ENCODE measurements at regions not wholly inside any gene's neighbourhood (a gene's known extent, or its start where the extent isn't known, plus 50 kb on each side); places are given as distances from the start of the nearest gene placed in this dataset.

DNA sequence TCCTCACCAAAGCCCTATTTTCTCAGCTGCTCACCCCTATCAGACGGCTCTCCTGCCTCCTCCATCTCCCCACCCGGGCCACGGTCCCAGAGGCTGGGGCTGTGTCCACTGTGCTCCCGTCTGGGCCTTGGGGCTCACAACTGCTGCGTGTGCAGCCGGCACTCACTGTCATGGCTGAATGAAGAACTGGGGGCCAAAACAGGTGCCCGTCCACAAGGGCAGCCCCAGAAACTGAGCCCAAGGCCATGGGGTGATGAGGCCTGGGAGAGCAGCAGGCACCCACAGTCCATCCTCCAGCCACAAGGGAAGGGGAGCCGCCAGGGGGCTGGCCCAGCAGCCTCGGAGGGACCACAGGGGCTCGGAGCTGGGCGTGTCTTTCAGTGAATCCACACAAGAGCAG is 159.5 kb downstream of the DLL1 start:
- ChIA-PET CTCF (ENCODE audit: partially characterized antibody) (no interaction called here), POLR2A (ENCODE audit: partially characterized antibody) (no interaction called here)
- Histone ChIP-seq H3K14ac (ENCODE audit: insufficient read length) (no peak overlapping the region), H3K4me1 (replicated peaks in 1 of 4; ENCODE audit: control insufficient read depth in 3 of 4, insufficient read depth in 4 of 4, low read length in 3 of 4) (no peaks in the 10 kb centered on the region; a peak in 1 of 7 replicates), H2BK12ac (ENCODE audit: low read depth, low read length) (no peak overlapping the region), H2AFZ (ENCODE audit: low read length) (no peak overlapping the region), H3K23ac (ENCODE audit: insufficient read length) (no peak overlapping the region), H2BK5ac (ENCODE audit: low read depth, low read length) (no peak overlapping the region), H2BK15ac (ENCODE audit: low read length) (no peak overlapping the region), H4K8ac (ENCODE audit: extremely low read depth, insufficient read depth, low read length) (no peak overlapping the region), H3K9ac (replicated peaks in 1 of 4; ENCODE audit: extremely low read depth in 1 of 4, low read depth in 3 of 4, low read length in 3 of 4) (no peak overlapping the region), H3K18ac (ENCODE audit: extremely low read depth, low read length) (no peak overlapping the region), H3K9me3 (ENCODE audit: insufficient read depth in 2 of 2, low read depth in 1 of 2, low read length in 1 of 2) (peaks cover 0 to 10% of the 10 kb centered on the region in 2 experiments; a peak in 1 of 4 replicates), H3K4me3 (ENCODE audit: extremely low read depth in 1 of 4, insufficient read depth in 2 of 4, low read depth in 3 of 4, low read length in 4 of 4) (no peak overlapping the region), H2AK5ac (ENCODE audit: low read depth, low read length) (no peak overlapping the region), H4K20me1 (replicated peaks in 1 of 2; ENCODE audit: control insufficient read depth in 1 of 2, insufficient read depth in 2 of 2, low read length in 2 of 2) (no peaks in the 10 kb centered on the region), H2BK120ac (replicated peaks; ENCODE audit: low read depth, low read length) (no peak overlapping the region), H3K23me2 (ENCODE audit: low read depth, low read length) (no peaks in the 10 kb centered on the region), H4K5ac (ENCODE audit: insufficient read length, low read depth, low read length) (no peak overlapping the region), H3K27ac (ENCODE audit: low read depth, low read length) (no peak overlapping the region), H3K36me3 (ENCODE audit: control insufficient read depth in 2 of 4, insufficient read depth in 4 of 4, low read length in 3 of 4) (no peaks in the 10 kb centered on the region), H3K4me2 (ENCODE audit: insufficient read depth in 1 of 2, low read depth in 2 of 2, low read length in 2 of 2) (no peak overlapping the region), H3K4ac (replicated peaks; ENCODE audit: insufficient read length, low read depth, low read length) (no peak overlapping the region), H3K79me1 (ENCODE audit: low read depth, low read length) (no peaks in the 10 kb centered on the region), H3K27me3 (replicated peaks in 1 of 4; ENCODE audit: control insufficient read depth in 3 of 4, extremely low read depth in 1 of 4, insufficient read depth in 3 of 4, low read length in 3 of 4) (no peaks in the 10 kb centered on the region), H4K91ac (replicated peaks; ENCODE audit: insufficient read length, low read length) (no peak overlapping the region), H3K56ac (replicated peaks; ENCODE audit: insufficient read length, low read depth, low read length) (no peak overlapping the region), H3K79me2 (ENCODE audit: control insufficient read depth in 1 of 2, insufficient read depth in 2 of 2, low read length in 2 of 2) (no peaks in the 10 kb centered on the region), H2BK20ac (ENCODE audit: low read length) (no peak overlapping the region)
- 92% methylated on average over 11 of the region's 11 CpGs; no CpG with 5 or more reads in 1 of the 2 experiments for WGBS, 2 experiments (ENCODE audit: extremely low coverage in 1 of 2, insufficient coverage in 1 of 2, insufficient read length in 1 of 2, insufficient replicate concordance in 2 of 2, low coverage in 1 of 2, low lambda C conversion rate in 2 of 2, missing lambda C conversion rate in 1 of 2)
- FAIRE-seq (no peak), DNase-seq (ENCODE audit: low read depth in 1 of 2, low spot score in 2 of 2) (no peak)
- TF ChIP-seq, protein P1, sequence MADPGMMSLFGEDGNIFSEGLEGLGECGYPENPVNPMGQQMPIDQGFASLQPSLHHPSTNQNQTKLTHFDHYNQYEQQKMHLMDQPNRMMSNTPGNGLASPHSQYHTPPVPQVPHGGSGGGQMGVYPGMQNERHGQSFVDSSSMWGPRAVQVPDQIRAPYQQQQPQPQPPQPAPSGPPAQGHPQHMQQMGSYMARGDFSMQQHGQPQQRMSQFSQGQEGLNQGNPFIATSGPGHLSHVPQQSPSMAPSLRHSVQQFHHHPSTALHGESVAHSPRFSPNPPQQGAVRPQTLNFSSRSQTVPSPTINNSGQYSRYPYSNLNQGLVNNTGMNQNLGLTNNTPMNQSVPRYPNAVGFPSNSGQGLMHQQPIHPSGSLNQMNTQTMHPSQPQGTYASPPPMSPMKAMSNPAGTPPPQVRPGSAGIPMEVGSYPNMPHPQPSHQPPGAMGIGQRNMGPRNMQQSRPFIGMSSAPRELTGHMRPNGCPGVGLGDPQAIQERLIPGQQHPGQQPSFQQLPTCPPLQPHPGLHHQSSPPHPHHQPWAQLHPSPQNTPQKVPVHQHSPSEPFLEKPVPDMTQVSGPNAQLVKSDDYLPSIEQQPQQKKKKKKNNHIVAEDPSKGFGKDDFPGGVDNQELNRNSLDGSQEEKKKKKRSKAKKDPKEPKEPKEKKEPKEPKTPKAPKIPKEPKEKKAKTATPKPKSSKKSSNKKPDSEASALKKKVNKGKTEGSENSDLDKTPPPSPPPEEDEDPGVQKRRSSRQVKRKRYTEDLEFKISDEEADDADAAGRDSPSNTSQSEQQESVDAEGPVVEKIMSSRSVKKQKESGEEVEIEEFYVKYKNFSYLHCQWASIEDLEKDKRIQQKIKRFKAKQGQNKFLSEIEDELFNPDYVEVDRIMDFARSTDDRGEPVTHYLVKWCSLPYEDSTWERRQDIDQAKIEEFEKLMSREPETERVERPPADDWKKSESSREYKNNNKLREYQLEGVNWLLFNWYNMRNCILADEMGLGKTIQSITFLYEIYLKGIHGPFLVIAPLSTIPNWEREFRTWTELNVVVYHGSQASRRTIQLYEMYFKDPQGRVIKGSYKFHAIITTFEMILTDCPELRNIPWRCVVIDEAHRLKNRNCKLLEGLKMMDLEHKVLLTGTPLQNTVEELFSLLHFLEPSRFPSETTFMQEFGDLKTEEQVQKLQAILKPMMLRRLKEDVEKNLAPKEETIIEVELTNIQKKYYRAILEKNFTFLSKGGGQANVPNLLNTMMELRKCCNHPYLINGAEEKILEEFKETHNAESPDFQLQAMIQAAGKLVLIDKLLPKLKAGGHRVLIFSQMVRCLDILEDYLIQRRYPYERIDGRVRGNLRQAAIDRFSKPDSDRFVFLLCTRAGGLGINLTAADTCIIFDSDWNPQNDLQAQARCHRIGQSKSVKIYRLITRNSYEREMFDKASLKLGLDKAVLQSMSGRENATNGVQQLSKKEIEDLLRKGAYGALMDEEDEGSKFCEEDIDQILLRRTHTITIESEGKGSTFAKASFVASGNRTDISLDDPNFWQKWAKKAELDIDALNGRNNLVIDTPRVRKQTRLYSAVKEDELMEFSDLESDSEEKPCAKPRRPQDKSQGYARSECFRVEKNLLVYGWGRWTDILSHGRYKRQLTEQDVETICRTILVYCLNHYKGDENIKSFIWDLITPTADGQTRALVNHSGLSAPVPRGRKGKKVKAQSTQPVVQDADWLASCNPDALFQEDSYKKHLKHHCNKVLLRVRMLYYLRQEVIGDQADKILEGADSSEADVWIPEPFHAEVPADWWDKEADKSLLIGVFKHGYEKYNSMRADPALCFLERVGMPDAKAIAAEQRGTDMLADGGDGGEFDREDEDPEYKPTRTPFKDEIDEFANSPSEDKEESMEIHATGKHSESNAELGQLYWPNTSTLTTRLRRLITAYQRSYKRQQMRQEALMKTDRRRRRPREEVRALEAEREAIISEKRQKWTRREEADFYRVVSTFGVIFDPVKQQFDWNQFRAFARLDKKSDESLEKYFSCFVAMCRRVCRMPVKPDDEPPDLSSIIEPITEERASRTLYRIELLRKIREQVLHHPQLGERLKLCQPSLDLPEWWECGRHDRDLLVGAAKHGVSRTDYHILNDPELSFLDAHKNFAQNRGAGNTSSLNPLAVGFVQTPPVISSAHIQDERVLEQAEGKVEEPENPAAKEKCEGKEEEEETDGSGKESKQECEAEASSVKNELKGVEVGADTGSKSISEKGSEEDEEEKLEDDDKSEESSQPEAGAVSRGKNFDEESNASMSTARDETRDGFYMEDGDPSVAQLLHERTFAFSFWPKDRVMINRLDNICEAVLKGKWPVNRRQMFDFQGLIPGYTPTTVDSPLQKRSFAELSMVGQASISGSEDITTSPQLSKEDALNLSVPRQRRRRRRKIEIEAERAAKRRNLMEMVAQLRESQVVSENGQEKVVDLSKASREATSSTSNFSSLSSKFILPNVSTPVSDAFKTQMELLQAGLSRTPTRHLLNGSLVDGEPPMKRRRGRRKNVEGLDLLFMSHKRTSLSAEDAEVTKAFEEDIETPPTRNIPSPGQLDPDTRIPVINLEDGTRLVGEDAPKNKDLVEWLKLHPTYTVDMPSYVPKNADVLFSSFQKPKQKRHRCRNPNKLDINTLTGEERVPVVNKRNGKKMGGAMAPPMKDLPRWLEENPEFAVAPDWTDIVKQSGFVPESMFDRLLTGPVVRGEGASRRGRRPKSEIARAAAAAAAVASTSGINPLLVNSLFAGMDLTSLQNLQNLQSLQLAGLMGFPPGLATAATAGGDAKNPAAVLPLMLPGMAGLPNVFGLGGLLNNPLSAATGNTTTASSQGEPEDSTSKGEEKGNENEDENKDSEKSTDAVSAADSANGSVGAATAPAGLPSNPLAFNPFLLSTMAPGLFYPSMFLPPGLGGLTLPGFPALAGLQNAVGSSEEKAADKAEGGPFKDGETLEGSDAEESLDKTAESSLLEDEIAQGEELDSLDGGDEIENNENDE (IDR thresholded peaks at IDR 0.05; ENCODE audit: insufficient replicate concordance, low read length) = no peak

Measured in H1 (cell line).